GM23248 (cell line): ENCODE measurements at regions not wholly inside any gene's neighbourhood (a gene's known extent, or its start where the extent isn't known, plus 50 kb on each side); places are given as distances from the start of the nearest gene placed in this dataset.

Experiments
- DNase-seq: peaks from one replicate; pipeline ENCODE4 v3.0.0-alpha.2; 2015
- H2AFZ ChIP-seq: fragments of 200-600 bp; sonication (generic); 2 replicates; pipeline ENCODE4 v1.6.1; 2016; ENCODE audit warnings: antibody characterized with exemption
- H3F3A ChIP-seq: fragments of 200-600 bp; sonication (generic); 2 replicates; pipeline ENCODE4 v1.6.1; 2016; ENCODE audit warnings: mild to moderate bottlenecking, antibody characterized with exemption, mixed run types; ENCODE audit not compliant: insufficient read depth
- H3K27ac ChIP-seq: fragments of 200-600 bp; sonication (generic); 2 replicates; pipeline ENCODE4 v1.5.1; 2016; ENCODE audit warnings: mild to moderate bottlenecking
- H3K27me3 ChIP-seq: fragments of 200-600 bp; sonication (generic); replicated peaks from 2 replicates; pipeline ENCODE4 v1.6.1; 2016; ENCODE audit warnings: mild to moderate bottlenecking; ENCODE audit not compliant: insufficient read depth
- H3K36me3 ChIP-seq: fragments of 200-600 bp; sonication (generic); 2 replicates; pipeline ENCODE4 v1.6.1; 2016; ENCODE audit warnings: low read depth, mild to moderate bottlenecking
- H3K4me1 ChIP-seq: fragments of 200-600 bp; sonication (generic); 2 replicates; pipeline ENCODE4 v1.6.1; 2016; ENCODE audit warnings: mild to moderate bottlenecking; ENCODE audit not compliant: insufficient read depth
- H3K4me2 ChIP-seq: fragments of 200-600 bp; sonication (generic); one replicate; pipeline ENCODE4 v1.6.1; 2016; ENCODE audit warnings: mild to moderate bottlenecking; ENCODE audit not compliant: unreplicated experiment
- H3K4me3 ChIP-seq: fragments of 200-600 bp; sonication (generic); 2 replicates; pipeline ENCODE4 v1.5.1; 2016; ENCODE audit warnings: mild to moderate bottlenecking
- H3K79me2 ChIP-seq: fragments of 200-600 bp; sonication (generic); 2 replicates; pipeline ENCODE4 v1.6.1; 2016; ENCODE audit warnings: mild to moderate bottlenecking; ENCODE audit not compliant: insufficient read depth
- H3K9ac ChIP-seq: fragments of 200-600 bp; sonication (generic); 2 replicates; pipeline ENCODE4 v1.6.1; 2016; ENCODE audit warnings: mild to moderate bottlenecking
- H3K9me2 ChIP-seq: fragments of 200-600 bp; sonication (generic); 2 replicates; pipeline ENCODE4 v1.6.1; 2016; ENCODE audit warnings: mixed run types, mild to moderate bottlenecking, moderate library complexity; ENCODE audit not compliant: insufficient read depth
- H3K9me3 ChIP-seq: fragments of 200-600 bp; sonication (generic); one replicate; pipeline ENCODE4 v1.6.1; 2017; ENCODE audit warnings: low read depth
- H4K20me1 ChIP-seq: fragments of 200-600 bp; sonication (generic); 2 replicates; pipeline ENCODE4 v1.6.0; 2016; ENCODE audit not compliant: insufficient read depth
- EZH2 ChIP-seq: fragments of 200-600 bp; sonication (generic); IDR thresholded peaks from 2 replicates; pipeline ENCODE4 v1.6.1; 2018; ENCODE audit warnings: antibody characterized with exemption, mild to moderate bottlenecking; ENCODE audit not compliant: insufficient read depth, poor library complexity, severe bottlenecking
- EZH2phosphoT487 ChIP-seq: fragments of 200-600 bp; sonication (generic); IDR thresholded peaks from 2 replicates; pipeline ENCODE4 v1.6.1; 2018; ENCODE audit warnings: antibody characterized with exemption, moderate library complexity, mild to moderate bottlenecking, low read depth; ENCODE audit not compliant: insufficient read depth
- WGBS, 2 experiments: methylation state at CpG; one replicate each; pipeline ENCODE4 v1.1.6; 2015 to 2017; ENCODE audit warnings: low lambda C conversion rate in 2 of 2, low coverage in 1 of 2; ENCODE audit errors: missing lambda C conversion rate in 2 of 2; 5-methylcytosine and 5-hydroxymethylcytosine counted together
- in situ Hi-C: fragments of 300-500 bp; cut with MboI; formaldehyde crosslinking; loops from 2 replicates; pipeline ENCODE4 v1.15.0; 2020

DNA sequence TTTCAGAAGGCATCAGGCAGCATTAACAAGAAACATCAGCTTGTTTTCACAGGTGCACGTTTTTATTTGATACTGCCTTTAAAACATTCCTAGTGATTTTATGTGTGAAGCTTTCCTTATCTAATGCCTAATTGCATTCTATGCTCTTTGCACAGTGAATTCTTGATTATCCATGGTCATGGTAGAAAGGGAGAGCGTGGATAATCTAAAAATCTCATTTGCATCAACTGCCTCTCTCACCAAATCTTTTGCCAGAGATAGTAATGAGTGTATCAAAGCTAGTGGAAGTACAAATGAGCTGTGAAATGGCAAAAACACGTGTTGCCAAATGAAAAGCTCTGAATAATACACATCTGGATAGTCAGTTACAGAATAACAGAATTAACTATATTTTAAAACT, 170.5 kb downstream of the NAA11 start:
- Histone ChIP-seq H4K20me1 (no peaks in the 10 kb centered on the region), H3K4me2 (no peak overlapping the region), H2AFZ (no peak overlapping the region), H3K27me3 (no peaks in the 10 kb centered on the region), H3K79me2 (no peaks in the 10 kb centered on the region), H3K36me3 (no peaks in the 10 kb centered on the region), H3F3A (no peaks in the 10 kb centered on the region), H3K27ac (no peak overlapping the region), H3K4me3 (no peak overlapping the region), H3K9ac (no peak overlapping the region), H3K9me3 (no peaks in the 10 kb centered on the region), H3K9me2 (no peaks in the 10 kb centered on the region), H3K4me1 (no peaks in the 10 kb centered on the region)
- 13 to 15% methylated on average over 3 of the region's 3 CpGs for WGBS, 2 experiments
- no peak for DNase-seq
- in situ Hi-C loops, result no loop called here
- TF ChIP-seq EZH2, result no peak
- TF ChIP-seq EZH2phosphoT487, result no peak

DNA sequence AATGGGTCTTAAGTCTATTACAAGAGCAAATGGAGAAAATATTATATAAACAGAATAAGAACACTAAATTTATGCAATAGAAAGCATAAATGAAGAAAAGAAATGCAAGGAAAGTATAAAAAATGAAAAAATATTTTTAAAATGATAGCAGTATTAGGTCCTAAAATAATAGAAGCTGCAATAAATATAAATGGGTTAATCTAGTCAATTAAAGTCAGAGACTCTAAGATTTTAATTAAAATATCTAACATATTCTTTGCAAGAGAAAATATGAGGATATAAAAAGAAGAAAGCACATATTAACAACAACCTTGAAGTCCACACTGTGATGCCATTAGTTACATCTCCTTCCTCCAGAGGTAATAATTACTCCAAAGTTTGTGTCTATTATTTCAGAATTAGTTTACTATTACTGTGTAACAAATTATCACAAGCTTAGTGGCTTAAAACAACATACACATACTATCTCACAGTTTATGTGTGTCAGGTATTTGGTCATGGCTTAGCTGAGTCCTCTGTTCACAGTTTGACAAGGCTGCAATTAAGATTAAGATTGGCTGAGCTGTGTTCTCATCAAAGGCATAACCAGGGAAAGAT, 174.9 kb downstream of the NAA11 start:
- Histone ChIP-seq H3K27me3 (no peaks in the 10 kb centered on the region), H3K9me2 (no peaks in the 10 kb centered on the region), H3F3A (no peaks in the 10 kb centered on the region), H3K36me3 (no peaks in the 10 kb centered on the region), H3K4me1 (no peaks in the 10 kb centered on the region), H3K4me3 (no peak overlapping the region), H3K27ac (no peak overlapping the region), H3K79me2 (no peaks in the 10 kb centered on the region), H3K4me2 (no peak overlapping the region), H2AFZ (no peak overlapping the region), H3K9me3 (no peaks in the 10 kb centered on the region), H4K20me1 (no peaks in the 10 kb centered on the region), H3K9ac (no peak overlapping the region)
- TF ChIP-seq EZH2phosphoT487 (no peak), EZH2 (no peak)
- DNase-seq, result no peak
- in situ Hi-C loops, result no loop called here

- H4K20me1 ChIP-seq, result no peaks in the 10 kb centered on the region
- H3K27ac ChIP-seq, result no peak overlapping the region
- no peaks in the 10 kb centered on the region for H3K79me2 ChIP-seq
- H3K27me3 ChIP-seq, result no peaks in the 10 kb centered on the region
- H3K9ac ChIP-seq, result no peak overlapping the region
- no peak overlapping the region for H2AFZ ChIP-seq
- WGBS, 2 experiments, result 42 to 53% methylated on average over 2 of the region's 2 CpGs
- H3K4me3 ChIP-seq, result no peak overlapping the region
- no peak overlapping the region for H3K4me2 ChIP-seq
- no peaks in the 10 kb centered on the region for H3F3A ChIP-seq
- no peaks in the 10 kb centered on the region for H3K9me2 ChIP-seq
- in situ Hi-C loops, result no loop called here
- TF ChIP-seq EZH2phosphoT487 (no peak), EZH2 (no peak)
- no peaks in the 10 kb centered on the region for H3K36me3 ChIP-seq
- no peaks in the 10 kb centered on the region for H3K9me3 ChIP-seq
- no peak for DNase-seq
- no peaks in the 10 kb centered on the region for H3K4me1 ChIP-seq
Measured at GRCh38 chr4:79148369-79148768, 177.5 kb downstream of the NAA11 start.

DNA sequence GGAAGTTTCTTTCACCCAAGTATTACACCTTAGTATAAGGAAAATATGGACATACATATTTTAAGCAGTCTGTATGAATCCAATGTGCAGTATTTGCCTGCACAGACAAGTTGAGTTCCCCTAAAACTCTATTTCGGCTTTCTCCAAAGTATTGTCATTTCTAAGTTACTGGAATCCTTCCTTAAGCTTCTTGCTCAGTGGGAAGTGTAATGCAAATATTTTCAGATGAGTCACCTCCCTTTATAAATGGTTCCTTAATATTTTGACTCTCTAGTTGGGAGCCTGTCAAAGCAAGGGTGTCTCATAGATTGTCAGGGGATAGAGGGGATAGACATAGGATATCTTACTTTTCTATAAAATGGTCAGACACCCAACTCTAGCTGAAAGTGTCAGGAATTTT, 178.6 kb downstream of the NAA11 start:
- Histone ChIP-seq H3K9me2 (no peaks in the 10 kb centered on the region), H3K4me3 (no peak overlapping the region), H3K36me3 (no peaks in the 10 kb centered on the region), H4K20me1 (no peaks in the 10 kb centered on the region), H3K9me3 (no peaks in the 10 kb centered on the region), H3K27me3 (no peaks in the 10 kb centered on the region), H3F3A (no peaks in the 10 kb centered on the region), H3K4me2 (no peak overlapping the region), H3K4me1 (no peaks in the 10 kb centered on the region), H3K27ac (no peak overlapping the region), H3K79me2 (no peaks in the 10 kb centered on the region), H3K9ac (no peak overlapping the region), H2AFZ (no peak overlapping the region)
- peak; percentile 4 for DNase-seq
- WGBS, 2 experiments, result 88 to 95% methylated on average over 1 of the region's 1 CpG
- in situ Hi-C loops, result no loop called here
- TF ChIP-seq EZH2 (no peak), EZH2phosphoT487 (no peak)

- Histone ChIP-seq H3K4me3 (no peak overlapping the region), H3K4me2 (no peak overlapping the region), H3K36me3 (no peaks in the 10 kb centered on the region), H3F3A (no peaks in the 10 kb centered on the region), H4K20me1 (no peaks in the 10 kb centered on the region), H3K79me2 (no peaks in the 10 kb centered on the region), H3K9me3 (no peaks in the 10 kb centered on the region), H3K9ac (no peak overlapping the region), H2AFZ (no peak overlapping the region), H3K27ac (no peak overlapping the region), H3K9me2 (no peaks in the 10 kb centered on the region), H3K4me1 (no peaks in the 10 kb centered on the region), H3K27me3 (no peaks in the 10 kb centered on the region)
- in situ Hi-C loops, result no loop called here
- peak; percentile 39 for DNase-seq
- 0 to 6% methylated on average over 3 of the region's 3 CpGs for WGBS, 2 experiments
- no peak for TF ChIP-seq EZH2phosphoT487
Measured at GRCh38 chr4:79141530-79141929, 184.3 kb downstream of the NAA11 start.
